Naive thymus-derived CD8-positive, alpha-beta T cell (primary cell): ENCODE measurements at regions not wholly inside any gene's neighbourhood (a gene's known extent, or its start where the extent isn't known, plus 50 kb on each side); places are given as distances from the start of the nearest gene placed in this dataset.
A peak's percentile ranks its signal among the peaks of the same experiment; 100 is the strongest.
"Not testable (repeated sequence)": the region's sequence is repeated elsewhere in the genome, so short reads cannot be mapped to it uniquely, and the experiment has no call there.

Experiments
- ATAC-seq, 2 donors: fragments of 150-1000 bp; cut with Tn5 transposase in 1 of 2; sonication (Bioruptor Pico), chemical (Tn5 transposase) in 1 of 2; 1 replicate in 1 of 2; 2 replicates in 1 of 2; pipeline ENCODE4 v1.10.0; 2021; ENCODE audit warnings: mild to moderate bottlenecking in 2 of 2, moderate library complexity in 2 of 2
- POLR2A ChIA-PET: fragments of 350-600 bp; sonication (Branson Sonifier 250); formaldehyde crosslinking; loops from one replicate; lab custom pipeline; 2021; ENCODE audit warnings: antibody characterized with exemption; lab: Charles Lee
- DNase-seq, 10 donors: peaks; one replicate each; pipeline versions ENCODE4 v3.0.0 to v3.0.0-alpha.2; 2020 to 2022
- H3K27ac Mint-ChIP-seq, 10 donors: one replicate each; pipeline ENCODE4 v1.8.0; 2020 to 2022; ENCODE audit warnings: mild to moderate bottlenecking in 10 of 10, mixed read lengths in 10 of 10, moderate library complexity in 4 of 10, inconsistent platforms in 1 of 10
- H3K27me3 Mint-ChIP-seq, 5 donors: one replicate each; pipeline ENCODE4 v1.8.0; 2021 to 2022; ENCODE audit warnings: mixed read lengths in 5 of 5
- H3K36me3 Mint-ChIP-seq, 3 donors: one replicate each; pipeline ENCODE4 v1.8.0; 2020 to 2022; ENCODE audit warnings: mixed read lengths in 3 of 3, mild to moderate bottlenecking in 2 of 3, inconsistent platforms in 1 of 3
- H3K4me1 Mint-ChIP-seq, 4 donors: one replicate each; pipeline ENCODE4 v1.8.0; 2021 to 2022; ENCODE audit warnings: mixed read lengths in 4 of 4
- H3K4me3 Mint-ChIP-seq, 10 donors: one replicate each; pipeline ENCODE4 v1.8.0; 2020 to 2022; ENCODE audit warnings: mild to moderate bottlenecking in 10 of 10, mixed read lengths in 10 of 10, moderate library complexity in 6 of 10, inconsistent platforms in 1 of 10
- H3K9me3 Mint-ChIP-seq, 9 donors: one replicate each; pipeline ENCODE4 v1.8.0; 2020 to 2022; ENCODE audit warnings: mixed read lengths in 9 of 9, mild to moderate bottlenecking in 3 of 9, inconsistent platforms in 1 of 9, moderate library complexity in 1 of 9

GRCh38 chr7:9919-10318 is 182.5 kb upstream of the FAM20C start:
- POLR2A ChIA-PET, DNase-seq, H3K4me1 Mint-ChIP-seq, ATAC-seq, H3K36me3 Mint-ChIP-seq, H3K27me3 Mint-ChIP-seq, H3K4me3 Mint-ChIP-seq, H3K27ac Mint-ChIP-seq, H3K9me3 Mint-ChIP-seq: not testable (repeated sequence)

- H3K36me3 Mint-ChIP-seq, H3K4me3 Mint-ChIP-seq, POLR2A ChIA-PET, H3K9me3 Mint-ChIP-seq, DNase-seq, ATAC-seq, H3K27ac Mint-ChIP-seq, H3K27me3 Mint-ChIP-seq, H3K4me1 Mint-ChIP-seq: not testable (repeated sequence)
Observed at GRCh38 chr7:32565-33280, 159.6 kb upstream of the FAM20C start.

DNA sequence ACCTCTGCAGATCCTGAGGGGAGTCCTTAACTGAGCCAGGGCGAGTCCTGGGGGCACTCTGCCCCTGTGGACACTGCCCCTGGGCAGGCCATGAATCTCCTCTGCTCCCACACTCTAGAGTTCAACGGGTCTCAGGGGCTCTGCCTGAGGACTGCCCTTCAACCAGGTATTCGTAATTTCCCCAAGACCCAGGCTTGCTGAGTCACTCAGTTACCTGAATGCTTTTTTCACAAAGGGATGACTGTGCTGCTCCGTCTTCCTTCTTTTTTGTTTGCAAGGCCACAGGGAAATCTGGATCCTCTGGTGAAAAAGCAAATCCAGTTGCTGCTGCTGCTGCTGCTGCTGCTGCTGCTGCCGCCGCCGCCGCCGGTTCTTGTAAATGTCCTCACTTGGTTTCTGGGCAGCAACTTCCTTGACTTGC is 157.2 kb upstream of the FAM20C start:
- H3K27me3 Mint-ChIP-seq, DNase-seq, H3K4me1 Mint-ChIP-seq, H3K4me3 Mint-ChIP-seq, H3K9me3 Mint-ChIP-seq, H3K27ac Mint-ChIP-seq, H3K36me3 Mint-ChIP-seq, ATAC-seq, POLR2A ChIA-PET: not testable (repeated sequence)

DNA sequence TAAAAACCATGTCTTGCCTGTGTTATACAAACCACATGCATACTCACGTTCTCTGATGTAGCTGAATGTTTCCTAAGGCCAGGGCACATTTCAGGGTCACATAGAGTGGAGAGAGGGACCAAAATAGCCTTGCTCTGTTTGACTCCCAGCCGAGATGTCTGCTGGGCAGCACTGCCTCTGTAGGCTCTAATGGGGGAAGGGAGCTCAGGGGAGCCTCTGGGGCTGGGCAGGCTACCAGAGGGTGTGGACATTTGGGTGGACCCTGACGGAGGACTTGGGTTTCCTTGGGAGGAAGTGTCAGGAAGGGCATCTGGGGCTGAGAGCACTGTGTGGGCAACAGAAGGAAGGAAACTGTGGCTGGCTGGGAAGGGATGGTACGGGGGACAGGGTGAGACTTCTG is 155.8 kb upstream of the FAM20C start:
- H3K27me3 Mint-ChIP-seq, POLR2A ChIA-PET, DNase-seq, H3K4me1 Mint-ChIP-seq, H3K27ac Mint-ChIP-seq, ATAC-seq, H3K4me3 Mint-ChIP-seq, H3K9me3 Mint-ChIP-seq, H3K36me3 Mint-ChIP-seq: not testable (repeated sequence)

- H3K4me3 Mint-ChIP-seq, H3K36me3 Mint-ChIP-seq, ATAC-seq, DNase-seq, H3K4me1 Mint-ChIP-seq, H3K27ac Mint-ChIP-seq, POLR2A ChIA-PET, H3K9me3 Mint-ChIP-seq: not testable (repeated sequence)
- peaks cover 2 to 18% (median 13%) of the 10 kb centered on the region in 5 donors for H3K27me3 Mint-ChIP-seq
Observed at GRCh38 chr7:37656-38055, 154.7 kb upstream of the FAM20C start.

DNA sequence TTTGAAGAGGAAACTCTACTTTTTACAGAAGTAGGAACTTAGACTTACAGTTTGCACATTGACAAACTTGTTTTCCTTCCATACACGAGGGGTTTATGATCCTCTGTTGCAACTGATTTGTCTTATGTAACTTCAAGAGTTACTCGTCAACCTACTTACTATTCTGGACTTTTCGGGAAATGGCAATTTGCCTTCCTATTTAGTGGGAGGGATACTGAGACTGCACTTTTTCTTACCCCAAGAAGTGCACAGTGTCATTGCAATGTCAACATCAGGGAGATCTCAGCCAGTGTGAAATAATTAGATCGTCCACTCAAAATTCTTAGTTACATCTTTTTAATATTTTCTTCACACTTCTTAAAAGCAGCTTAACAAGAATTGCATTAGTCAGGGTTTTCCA is 153.9 kb upstream of the FAM20C start:
- H3K36me3 Mint-ChIP-seq, POLR2A ChIA-PET, H3K4me1 Mint-ChIP-seq, H3K9me3 Mint-ChIP-seq, H3K27ac Mint-ChIP-seq, H3K4me3 Mint-ChIP-seq, ATAC-seq, DNase-seq: not testable (repeated sequence)
- H3K27me3 Mint-ChIP-seq = peaks cover 5 to 22% (median 21%) of the 10 kb centered on the region in 5 donors

DNA sequence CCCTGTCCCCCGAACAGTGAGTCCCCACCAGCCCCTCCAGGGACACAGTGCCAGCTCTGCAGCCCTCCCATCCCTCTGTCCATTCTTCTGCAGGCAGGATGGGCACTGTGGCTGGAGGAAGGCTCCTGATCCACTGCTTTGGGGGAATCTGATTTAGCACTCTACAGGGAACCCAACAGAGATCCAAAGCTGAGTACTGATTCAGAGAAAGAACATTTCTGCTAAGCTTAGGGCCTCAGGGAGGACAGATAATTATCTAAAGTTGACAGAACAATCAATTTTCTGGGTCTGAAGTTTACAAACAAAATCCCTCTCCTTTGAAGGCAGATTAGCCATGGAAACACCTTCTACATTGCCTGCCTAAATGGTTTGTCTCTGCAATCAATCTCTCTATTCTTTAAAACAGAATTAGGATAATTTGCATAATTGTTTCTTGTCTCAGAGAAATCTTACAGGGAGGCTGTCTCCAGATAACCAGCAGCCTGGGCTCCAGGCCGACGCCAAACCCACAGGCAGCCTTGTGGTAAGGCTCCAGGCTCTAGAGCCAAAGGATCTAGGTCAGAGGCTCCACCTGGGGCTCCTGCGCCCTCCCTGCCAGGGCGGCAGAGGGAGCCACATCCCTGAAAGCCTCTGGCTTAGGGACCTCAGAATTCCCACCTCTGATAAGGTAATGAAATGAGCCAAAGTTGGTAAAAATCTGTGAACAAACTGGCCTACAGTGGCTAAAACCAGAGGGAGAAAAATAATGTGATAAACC is 152.2 kb upstream of the FAM20C start:
- H3K9me3 Mint-ChIP-seq, H3K4me1 Mint-ChIP-seq, H3K36me3 Mint-ChIP-seq, DNase-seq, ATAC-seq, POLR2A ChIA-PET, H3K4me3 Mint-ChIP-seq: not testable (repeated sequence)
- peaks cover 8 to 34% (median 26%) of the 10 kb centered on the region in 5 donors for H3K27me3 Mint-ChIP-seq
- peak overlapping the region in 1 of 10 donors; percentile 13 for H3K27ac Mint-ChIP-seq

GRCh38 chr7:40799-41750 is 151.3 kb upstream of the FAM20C start:
- POLR2A ChIA-PET = no interaction called here
- no peaks in the 10 kb centered on the region for H3K9me3 Mint-ChIP-seq
- H3K27ac Mint-ChIP-seq = no peak overlapping the region
- H3K4me1 Mint-ChIP-seq = no peaks in the 10 kb centered on the region
- no peaks in the 10 kb centered on the region for H3K36me3 Mint-ChIP-seq
- H3K4me3 Mint-ChIP-seq = no peak overlapping the region
- ATAC-seq (no peak), DNase-seq (no peak)
- H3K27me3 Mint-ChIP-seq = peaks cover 10 to 34% (median 32%) of the 10 kb centered on the region in 5 donors

GRCh38 chr7:41917-42565 is 150.3 kb upstream of the FAM20C start:
- H3K27me3 Mint-ChIP-seq = peaks cover 11 to 43% (median 37%) of the 10 kb centered on the region in 5 donors
- POLR2A ChIA-PET = no interaction called here

DNA sequence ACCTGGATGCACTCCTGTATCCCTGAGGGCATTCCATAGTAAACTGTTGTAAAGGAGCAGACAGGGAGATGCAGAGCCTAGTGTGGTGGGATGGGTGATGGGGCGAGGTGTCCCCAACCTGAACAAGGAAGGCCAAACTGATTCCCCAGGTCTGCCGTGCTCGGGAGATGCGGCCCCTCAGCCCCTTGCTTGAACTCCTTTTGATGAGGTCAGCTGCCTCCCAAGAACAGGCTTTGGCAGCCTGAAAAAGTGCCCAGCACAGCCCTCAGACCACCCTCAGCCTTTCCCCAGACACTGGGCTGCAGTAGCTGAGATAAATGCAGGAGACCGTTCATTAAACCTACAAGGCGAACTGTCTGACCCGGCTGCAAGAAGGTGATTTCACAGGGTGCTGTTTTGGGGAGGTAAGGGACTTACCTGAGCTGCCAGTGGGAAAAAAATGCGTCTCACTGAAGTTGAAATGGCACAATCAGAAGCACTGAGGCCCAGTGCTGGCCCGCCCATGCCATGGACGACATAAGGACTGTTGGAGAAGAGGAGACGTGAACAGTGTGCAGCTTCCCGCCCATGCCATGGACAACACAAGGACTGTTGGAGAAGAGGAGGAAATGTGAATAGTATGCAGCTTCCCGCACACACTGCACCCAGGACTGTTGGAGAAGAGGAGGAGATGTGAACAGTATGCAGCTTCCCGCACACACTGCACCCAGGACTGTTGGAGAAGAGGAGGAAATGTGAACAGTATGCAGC is 148.4 kb upstream of the FAM20C start:
- H3K4me1 Mint-ChIP-seq = no peaks in the 10 kb centered on the region
- POLR2A ChIA-PET = no interaction called here
- no peaks in the 10 kb centered on the region for H3K9me3 Mint-ChIP-seq
- peaks cover 11 to 45% (median 39%) of the 10 kb centered on the region in 5 donors for H3K27me3 Mint-ChIP-seq
- DNase-seq (no peak), ATAC-seq (no peak)
- H3K36me3 Mint-ChIP-seq = no peaks in the 10 kb centered on the region
- H3K27ac Mint-ChIP-seq = no peak overlapping the region
- H3K4me3 Mint-ChIP-seq = no peak overlapping the region

More at GRCh38 chr7:41917-42565, 150.3 kb upstream of the FAM20C start:
- no peak overlapping the region for H3K27ac Mint-ChIP-seq
- no peaks in the 10 kb centered on the region for H3K9me3 Mint-ChIP-seq
- no peak overlapping the region for H3K4me3 Mint-ChIP-seq
- DNase-seq = no peak
- no peak for ATAC-seq
- H3K4me1 Mint-ChIP-seq = no peaks in the 10 kb centered on the region
- H3K36me3 Mint-ChIP-seq = no peaks in the 10 kb centered on the region

DNA sequence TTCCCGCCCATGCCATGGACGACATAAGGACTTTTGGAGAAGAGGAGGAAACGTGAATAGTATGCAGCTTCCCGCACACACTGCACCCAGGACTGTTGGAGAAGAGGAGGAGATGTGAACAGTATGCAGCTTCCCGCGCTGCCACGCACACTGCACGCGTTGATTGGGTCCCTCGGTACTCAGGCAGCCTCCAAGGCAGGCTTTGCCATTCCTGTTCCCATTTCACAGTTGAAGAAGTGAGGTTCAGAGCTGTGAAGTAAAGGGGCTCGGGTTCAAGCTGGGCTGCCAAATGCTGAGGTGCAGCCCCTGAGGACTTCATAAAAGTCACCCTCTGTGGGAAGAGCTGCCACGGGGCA is 147.9 kb upstream of the FAM20C start:
- H3K4me3 Mint-ChIP-seq = no peak overlapping the region
- no peaks in the 10 kb centered on the region for H3K4me1 Mint-ChIP-seq
- no peaks in the 10 kb centered on the region for H3K9me3 Mint-ChIP-seq
- H3K36me3 Mint-ChIP-seq = no peaks in the 10 kb centered on the region
- POLR2A ChIA-PET = no interaction called here
- DNase-seq = no peak
- ATAC-seq = no peak
- peaks cover 11 to 45% (median 39%) of the 10 kb centered on the region in 5 donors for H3K27me3 Mint-ChIP-seq
- H3K27ac Mint-ChIP-seq = no peak overlapping the region
